ENCODE measurements at regions not wholly inside any gene's neighbourhood (a gene's known extent, or its start where the extent isn't known, plus 50 kb on each side); places are given as distances from the start of the nearest gene placed in this dataset.
"Not testable (repeated sequence)": the region's sequence is repeated elsewhere in the genome, so short reads cannot be mapped to it uniquely, and the experiment has no call there.

GRCh38 chr14:45787167-45787566 is 534.2 kb upstream of the MIS18BP1 start:
- Histone ChIP-seq H3K27ac (ENCODE audit: low read length) (no peak overlapping the region), H3K9me3 (ENCODE audit: control insufficient read depth in 1 of 2, low read length in 2 of 2) (peaks cover 8 to 26% of the 10 kb centered on the region in 2 donors), H3K36me3 (ENCODE audit: control insufficient read depth in 1 of 2, insufficient read depth in 2 of 2, low read length in 2 of 2) (no peaks in the 10 kb centered on the region), H3K4me3 (ENCODE audit: low read depth in 1 of 2, low read length in 2 of 2) (peak overlapping the region in 1 of 2 donors; percentile 28), H3K4me1 (ENCODE audit: control insufficient read depth in 1 of 2, insufficient read depth in 2 of 2, low read length in 2 of 2) (no peaks in the 10 kb centered on the region), H3K27me3 (ENCODE audit: low read depth, low read length) (no peaks in the 10 kb centered on the region)

DNA sequence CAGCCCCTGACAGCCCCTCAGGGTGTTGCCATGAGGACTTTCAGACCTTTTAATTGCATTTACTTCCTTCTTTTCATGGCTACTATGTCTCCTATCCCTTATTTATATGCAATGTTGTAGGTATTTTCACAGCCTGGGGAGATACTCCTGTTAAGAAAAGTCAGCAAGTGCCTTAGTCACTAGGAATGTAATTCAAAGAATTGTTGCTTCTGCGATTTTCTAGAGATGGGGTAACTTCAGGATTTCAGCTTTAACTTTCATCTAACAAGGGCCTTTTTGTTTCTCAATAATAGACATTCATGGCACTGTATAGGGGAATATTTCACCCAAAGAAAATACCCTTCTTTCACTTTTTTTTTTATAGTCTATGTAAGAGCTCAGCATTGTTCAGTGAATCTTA is 533.3 kb upstream of the MIS18BP1 start:
- no peak overlapping the region for H3K4me3 ChIP-seq (ENCODE audit: low read depth in 1 of 2, low read length in 2 of 2)
- H3K27me3 ChIP-seq (ENCODE audit: low read depth, low read length): no peaks in the 10 kb centered on the region

DNA sequence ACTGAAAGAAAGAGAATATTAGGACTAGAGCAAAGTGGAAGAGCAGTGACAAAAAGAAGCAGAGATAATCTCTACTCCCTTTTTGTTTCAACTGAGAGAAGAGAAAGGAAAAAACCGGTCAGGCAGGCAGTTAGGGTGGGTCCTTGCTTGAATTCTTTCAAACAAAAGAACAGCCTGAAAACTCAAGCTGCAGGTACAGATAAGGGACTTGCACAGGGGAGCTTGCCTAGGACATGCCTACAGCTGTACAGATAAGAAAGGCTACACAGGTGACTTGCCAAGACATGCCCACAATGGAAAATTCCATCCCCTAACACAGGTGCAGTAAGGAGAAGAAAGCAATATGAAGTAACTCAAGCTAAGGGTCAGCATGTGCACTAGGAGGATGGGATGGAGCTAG is 532.2 kb upstream of the MIS18BP1 start:
- no peak overlapping the region for H3K27ac ChIP-seq (ENCODE audit: low read length)
- H3K27me3 ChIP-seq (ENCODE audit: low read depth, low read length): no peaks in the 10 kb centered on the region
- H3K4me1 ChIP-seq (ENCODE audit: control insufficient read depth in 1 of 2, insufficient read depth in 2 of 2, low read length in 2 of 2): no peaks in the 10 kb centered on the region
- no peak overlapping the region for H3K4me3 ChIP-seq (ENCODE audit: low read depth in 1 of 2, low read length in 2 of 2)
- no peaks in the 10 kb centered on the region for H3K36me3 ChIP-seq (ENCODE audit: control insufficient read depth in 1 of 2, insufficient read depth in 2 of 2, low read length in 2 of 2)
- H3K9me3 ChIP-seq (ENCODE audit: control insufficient read depth in 1 of 2, low read length in 2 of 2): peaks cover 8 to 26% of the 10 kb centered on the region in 2 donors

More for the DNA sequence above, 533.3 kb upstream of the MIS18BP1 start:
- Histone ChIP-seq H3K4me1 (ENCODE audit: control insufficient read depth in 1 of 2, insufficient read depth in 2 of 2, low read length in 2 of 2) (no peaks in the 10 kb centered on the region), H3K9me3 (ENCODE audit: control insufficient read depth in 1 of 2, low read length in 2 of 2) (peaks cover 8 to 26% of the 10 kb centered on the region in 2 donors), H3K27ac (ENCODE audit: low read length) (no peak overlapping the region), H3K36me3 (ENCODE audit: control insufficient read depth in 1 of 2, insufficient read depth in 2 of 2, low read length in 2 of 2) (no peaks in the 10 kb centered on the region)

DNA sequence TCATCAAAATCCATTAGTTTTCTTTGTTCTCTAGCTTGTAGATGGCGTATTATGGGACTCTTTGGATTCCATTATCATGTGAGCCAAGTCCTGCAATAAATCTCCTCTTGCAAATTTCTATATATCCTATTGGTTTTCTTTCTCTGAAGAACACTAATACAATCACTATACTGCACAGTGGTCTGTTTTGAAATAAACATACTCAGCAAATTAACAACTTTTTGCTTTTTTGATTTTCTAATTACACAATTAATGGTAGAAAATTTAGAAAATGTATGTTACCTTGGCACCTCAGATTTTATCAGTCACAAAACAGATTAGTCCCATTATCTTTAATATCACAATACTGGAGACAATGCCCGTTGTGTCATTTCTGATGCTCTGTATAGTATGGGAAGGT is 513.2 kb upstream of the MIS18BP1 start:
- Histone ChIP-seq H3K4me1 (ENCODE audit: control insufficient read depth in 1 of 2, insufficient read depth in 2 of 2, low read length in 2 of 2) (no peaks in the 10 kb centered on the region), H3K36me3 (ENCODE audit: control insufficient read depth in 1 of 2, insufficient read depth in 2 of 2, low read length in 2 of 2) (no peaks in the 10 kb centered on the region), H3K27ac (ENCODE audit: low read length) (no peak overlapping the region), H3K27me3 (ENCODE audit: low read depth, low read length) (no peaks in the 10 kb centered on the region), H3K4me3 (ENCODE audit: low read depth in 1 of 2, low read length in 2 of 2) (no peak overlapping the region), H3K9me3 (ENCODE audit: control insufficient read depth in 1 of 2, low read length in 2 of 2) (no peaks in the 10 kb centered on the region)

DNA sequence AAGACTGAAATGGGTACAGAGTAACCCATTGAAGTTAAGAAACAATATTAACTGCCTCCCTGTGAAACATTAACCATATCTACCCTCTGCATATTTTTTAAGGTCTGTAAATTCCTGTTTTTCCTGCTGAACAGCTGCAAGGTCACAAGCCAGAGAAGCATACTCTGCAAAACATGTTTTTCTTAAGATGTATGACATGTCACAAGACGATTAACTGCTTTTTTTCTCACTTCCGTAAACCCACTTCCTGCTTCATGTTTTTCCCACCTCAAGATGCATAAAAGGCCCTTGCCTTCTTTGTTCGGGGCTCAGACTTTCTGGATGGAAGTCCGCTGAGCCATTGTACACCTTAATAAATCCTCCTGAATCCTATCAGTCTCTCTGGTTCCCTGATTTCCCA is 504.7 kb upstream of the MIS18BP1 start:
- no peak overlapping the region for H3K4me3 ChIP-seq (ENCODE audit: low read depth in 1 of 2, low read length in 2 of 2)
- no peak overlapping the region for H3K27ac ChIP-seq (ENCODE audit: low read length)

DNA sequence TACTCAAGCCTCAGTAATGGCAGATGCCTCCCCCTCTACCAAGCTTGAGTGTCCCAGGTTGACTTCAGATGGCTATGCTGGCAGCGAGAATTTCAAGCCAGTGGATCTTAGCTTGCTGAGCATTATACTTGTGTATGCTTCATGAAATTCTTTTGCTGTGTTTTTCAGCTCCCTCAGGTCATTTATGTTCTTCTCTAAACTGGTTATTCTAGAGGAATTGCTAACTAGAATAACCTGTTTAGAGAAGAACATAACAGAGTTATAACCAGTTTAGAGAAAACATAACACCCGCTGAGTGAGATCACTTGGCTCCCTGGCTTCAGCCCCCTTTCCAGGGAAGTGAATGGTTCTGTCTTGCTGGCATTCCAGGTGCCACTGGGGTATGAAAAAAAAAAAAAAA is 503.4 kb upstream of the MIS18BP1 start:
- not testable (repeated sequence) for H3K4me1 ChIP-seq (ENCODE audit: control insufficient read depth in 1 of 2, insufficient read depth in 2 of 2, low read length in 2 of 2); H3K27me3 ChIP-seq (ENCODE audit: low read depth, low read length); H3K36me3 ChIP-seq (ENCODE audit: control insufficient read depth in 1 of 2, insufficient read depth in 2 of 2, low read length in 2 of 2); H3K4me3 ChIP-seq (ENCODE audit: low read depth in 1 of 2, low read length in 2 of 2); H3K27ac ChIP-seq (ENCODE audit: low read length); H3K9me3 ChIP-seq (ENCODE audit: control insufficient read depth in 1 of 2, low read length in 2 of 2)

More for the DNA sequence above, 504.7 kb upstream of the MIS18BP1 start:
- Histone ChIP-seq H3K27me3 (ENCODE audit: low read depth, low read length) (no peaks in the 10 kb centered on the region), H3K4me1 (ENCODE audit: control insufficient read depth in 1 of 2, insufficient read depth in 2 of 2, low read length in 2 of 2) (no peaks in the 10 kb centered on the region), H3K9me3 (ENCODE audit: control insufficient read depth in 1 of 2, low read length in 2 of 2) (peaks cover 0 to 2% of the 10 kb centered on the region in 2 donors), H3K36me3 (ENCODE audit: control insufficient read depth in 1 of 2, insufficient read depth in 2 of 2, low read length in 2 of 2) (no peaks in the 10 kb centered on the region)

DNA sequence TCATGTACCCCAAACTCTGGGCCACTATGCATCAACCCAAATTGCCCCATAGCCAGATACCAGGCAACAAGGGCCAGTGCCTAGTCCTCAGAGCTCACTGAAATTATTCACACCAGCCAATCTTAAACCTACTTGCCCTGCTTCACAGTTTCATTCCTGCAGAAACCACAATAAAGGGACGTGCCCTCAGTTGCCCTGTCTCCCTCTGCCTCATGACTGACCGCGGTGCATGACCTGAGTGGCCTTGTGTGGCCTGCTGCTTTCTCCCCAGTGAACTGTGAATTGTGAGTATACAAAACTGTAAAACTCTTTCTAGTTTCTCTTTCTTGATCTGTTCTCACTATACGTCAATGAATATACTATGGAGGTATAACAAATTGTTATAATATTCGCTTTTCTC is 490.9 kb upstream of the MIS18BP1 start:
- H3K27ac ChIP-seq (ENCODE audit: low read length): no peak overlapping the region
- no peaks in the 10 kb centered on the region for H3K4me1 ChIP-seq (ENCODE audit: control insufficient read depth in 1 of 2, insufficient read depth in 2 of 2, low read length in 2 of 2)
- H3K36me3 ChIP-seq (ENCODE audit: control insufficient read depth in 1 of 2, insufficient read depth in 2 of 2, low read length in 2 of 2): no peaks in the 10 kb centered on the region
- H3K9me3 ChIP-seq (ENCODE audit: control insufficient read depth in 1 of 2, low read length in 2 of 2): no peaks in the 10 kb centered on the region
- no peaks in the 10 kb centered on the region for H3K27me3 ChIP-seq (ENCODE audit: low read depth, low read length)
- no peak overlapping the region for H3K4me3 ChIP-seq (ENCODE audit: low read depth in 1 of 2, low read length in 2 of 2)

GRCh38 chr14:45742187-45742586 is 489.2 kb upstream of the MIS18BP1 start:
- Histone ChIP-seq H3K27me3 (ENCODE audit: low read depth, low read length) (no peaks in the 10 kb centered on the region), H3K27ac (ENCODE audit: low read length) (no peak overlapping the region), H3K9me3 (ENCODE audit: control insufficient read depth in 1 of 2, low read length in 2 of 2) (no peaks in the 10 kb centered on the region), H3K4me3 (ENCODE audit: low read depth in 1 of 2, low read length in 2 of 2) (no peak overlapping the region), H3K4me1 (ENCODE audit: control insufficient read depth in 1 of 2, insufficient read depth in 2 of 2, low read length in 2 of 2) (no peaks in the 10 kb centered on the region), H3K36me3 (ENCODE audit: control insufficient read depth in 1 of 2, insufficient read depth in 2 of 2, low read length in 2 of 2) (no peaks in the 10 kb centered on the region)

GRCh38 chr14:45728434-45729225 is 475.6 kb upstream of the MIS18BP1 start:
- H3K9me3 ChIP-seq (ENCODE audit: control insufficient read depth in 1 of 2, low read length in 2 of 2): no peaks in the 10 kb centered on the region
- no peaks in the 10 kb centered on the region for H3K36me3 ChIP-seq (ENCODE audit: control insufficient read depth in 1 of 2, insufficient read depth in 2 of 2, low read length in 2 of 2)
- H3K27ac ChIP-seq (ENCODE audit: low read length): no peak overlapping the region
- no peak overlapping the region for H3K4me3 ChIP-seq (ENCODE audit: low read depth in 1 of 2, low read length in 2 of 2)
- H3K27me3 ChIP-seq (ENCODE audit: low read depth, low read length): no peaks in the 10 kb centered on the region
- H3K4me1 ChIP-seq (ENCODE audit: control insufficient read depth in 1 of 2, insufficient read depth in 2 of 2, low read length in 2 of 2): no peaks in the 10 kb centered on the region

DNA sequence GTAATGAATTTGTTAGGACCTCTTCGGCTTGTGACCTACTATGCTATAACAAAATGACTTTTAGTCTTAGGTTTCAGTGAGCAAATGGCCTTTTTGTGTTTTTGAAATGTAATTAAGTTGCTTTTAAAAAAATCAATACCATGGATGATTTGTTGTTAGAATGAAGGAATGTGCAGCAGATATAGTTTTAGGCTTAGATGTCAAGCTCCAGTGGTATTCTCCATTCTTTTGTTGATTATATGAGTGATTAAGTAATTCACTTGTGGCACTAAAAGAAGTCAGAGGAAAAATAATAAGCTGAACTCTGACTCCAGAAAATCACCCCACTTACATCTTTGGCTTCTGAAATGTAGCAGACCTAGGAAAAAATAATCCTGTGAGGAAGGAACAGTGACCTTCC is 474.1 kb upstream of the MIS18BP1 start:
- no peak overlapping the region for H3K27ac ChIP-seq (ENCODE audit: low read length)
- H3K4me1 ChIP-seq (ENCODE audit: control insufficient read depth in 1 of 2, insufficient read depth in 2 of 2, low read length in 2 of 2): no peaks in the 10 kb centered on the region
- no peak overlapping the region for H3K4me3 ChIP-seq (ENCODE audit: low read depth in 1 of 2, low read length in 2 of 2)
- H3K9me3 ChIP-seq (ENCODE audit: control insufficient read depth in 1 of 2, low read length in 2 of 2): no peaks in the 10 kb centered on the region
- H3K27me3 ChIP-seq (ENCODE audit: low read depth, low read length): no peaks in the 10 kb centered on the region
- no peaks in the 10 kb centered on the region for H3K36me3 ChIP-seq (ENCODE audit: control insufficient read depth in 1 of 2, insufficient read depth in 2 of 2, low read length in 2 of 2)

GRCh38 chr14:45721472-45721871 is 468.5 kb upstream of the MIS18BP1 start:
- Histone ChIP-seq H3K27me3 (ENCODE audit: low read depth, low read length) (no peaks in the 10 kb centered on the region), H3K27ac (ENCODE audit: low read length) (no peak overlapping the region), H3K36me3 (ENCODE audit: control insufficient read depth in 1 of 2, insufficient read depth in 2 of 2, low read length in 2 of 2) (no peaks in the 10 kb centered on the region), H3K9me3 (ENCODE audit: control insufficient read depth in 1 of 2, low read length in 2 of 2) (no peaks in the 10 kb centered on the region), H3K4me1 (ENCODE audit: control insufficient read depth in 1 of 2, insufficient read depth in 2 of 2, low read length in 2 of 2) (no peaks in the 10 kb centered on the region), H3K4me3 (ENCODE audit: low read depth in 1 of 2, low read length in 2 of 2) (no peak overlapping the region)

GRCh38 chr14:45716572-45716971 is 463.6 kb upstream of the MIS18BP1 start:
- H3K27ac ChIP-seq (ENCODE audit: low read length): no peak overlapping the region
- no peaks in the 10 kb centered on the region for H3K36me3 ChIP-seq (ENCODE audit: control insufficient read depth in 1 of 2, insufficient read depth in 2 of 2, low read length in 2 of 2)
- no peaks in the 10 kb centered on the region for H3K4me1 ChIP-seq (ENCODE audit: control insufficient read depth in 1 of 2, insufficient read depth in 2 of 2, low read length in 2 of 2)
- H3K9me3 ChIP-seq (ENCODE audit: control insufficient read depth in 1 of 2, low read length in 2 of 2): no peaks in the 10 kb centered on the region
- H3K4me3 ChIP-seq (ENCODE audit: low read depth in 1 of 2, low read length in 2 of 2): no peak overlapping the region
- H3K27me3 ChIP-seq (ENCODE audit: low read depth, low read length): no peaks in the 10 kb centered on the region
